GM21825 (cell line): ENCODE measurements at regions not wholly inside any gene's neighbourhood (a gene's known extent, or its start where the extent isn't known, plus 50 kb on each side); places are given as distances from the start of the nearest gene placed in this dataset.
A peak's percentile ranks its signal among the peaks of the same experiment; 100 is the strongest.

Experiments
- ATAC-seq: cut with Tn5 transposase; IDR thresholded peaks from one replicate; pipeline ENCODE4 v1.9.1; 2021; ENCODE audit warnings: mild to moderate bottlenecking, moderate library complexity; ENCODE audit not compliant: unreplicated experiment

GRCh38 chr2:30310371-30310770 lies 79.0 kb downstream of the LBH start:
- no peak for ATAC-seq

GRCh38 chr2:30310955-30311354 lies 79.6 kb downstream of the LBH start:
- ATAC-seq: peak; percentile 67

- ATAC-seq: no peak
These were observed 80.4 kb downstream of the LBH start for GRCh38 chr2:30311711-30312110.

- ATAC-seq: no peak
These were observed 81.6 kb downstream of the LBH start for GRCh38 chr2:30312916-30313315.

- ATAC-seq: no peak
These were observed 83.6 kb downstream of the LBH start for GRCh38 chr2:30314981-30315380.

GRCh38 chr2:30315391-30316063 lies 84.2 kb downstream of the LBH start:
- ATAC-seq: no peak

- no peak for ATAC-seq
These were observed 85.1 kb downstream of the LBH start for GRCh38 chr2:30316408-30316807.

GRCh38 chr2:30318987-30319782 lies 87.9 kb downstream of the LBH start:
- ATAC-seq: no peak

GRCh38 chr2:30321466-30321865 lies 90.1 kb downstream of the LBH start:
- no peak for ATAC-seq

GRCh38 chr2:30323499-30323898 lies 92.2 kb downstream of the LBH start:
- ATAC-seq: no peak

- no peak for ATAC-seq
These were observed 93.0 kb downstream of the LBH start for GRCh38 chr2:30324245-30324908.

- no peak for ATAC-seq
These were observed 94.4 kb downstream of the LBH start for GRCh38 chr2:30325600-30326328.

GRCh38 chr2:30326497-30326896 lies 95.2 kb downstream of the LBH start:
- no peak for ATAC-seq

GRCh38 chr2:30331038-30331437 lies 99.7 kb downstream of the LBH start:
- ATAC-seq: no peak

GRCh38 chr2:30331869-30332268 lies 100.5 kb downstream of the LBH start:
- ATAC-seq: no peak

- ATAC-seq: no peak
These were observed 101.6 kb downstream of the LBH start for GRCh38 chr2:30332791-30333453.

GRCh38 chr2:30334762-30335363 lies 103.5 kb downstream of the LBH start:
- no peak for ATAC-seq

- ATAC-seq: no peak
These were observed 104.8 kb downstream of the LBH start for GRCh38 chr2:30336084-30336483.

- ATAC-seq: peak; percentile 83
These were observed 105.9 kb downstream of the LBH start for GRCh38 chr2:30336978-30337841.
